Neural cell (in vitro differentiated cells): ENCODE measurements at regions not wholly inside any gene's neighbourhood (a gene's known extent, or its start where the extent isn't known, plus 50 kb on each side); places are given as distances from the start of the nearest gene placed in this dataset.

Experiments used
- CTCF ChIP-seq: fragments of 450-650 bp; IDR thresholded peaks from 2 replicates; pipeline ENCODE4 v1.5.1; 2014; ENCODE audit warnings: antibody characterized with exemption, mild to moderate bottlenecking, moderate library complexity; ENCODE audit not compliant: poor library complexity, severe bottlenecking
- EZH2 ChIP-seq: fragments of 200-600, 300-800 bp; shearing (Covaris generic), sonication (generic); IDR thresholded peaks from 2 replicates; pipeline ENCODE4 v1.6.1; 2014; ENCODE audit warnings: antibody characterized with exemption, low read length, borderline replicate concordance, mild to moderate bottlenecking; ENCODE audit not compliant: insufficient read depth, poor library complexity, severe bottlenecking
- POLR2AphosphoS5 ChIP-seq: IDR thresholded peaks from 2 replicates; pipeline ENCODE4 v1.6.1; 2012
- RAD21 ChIP-seq: fragments of 450-650 bp; conservative IDR thresholded peaks from 2 replicates; pipeline ENCODE4 v1.6.1; 2014; ENCODE audit warnings: antibody characterized with exemption, mild to moderate bottlenecking, moderate library complexity
- SMC3 ChIP-seq: fragments of 450-650 bp; conservative IDR thresholded peaks from 2 replicates; pipeline ENCODE4 v1.6.1; 2014; ENCODE audit warnings: antibody characterized with exemption, mild to moderate bottlenecking, moderate library complexity; ENCODE audit not compliant: poor library complexity
- TF ChIP-seq, protein P1 (sequence below): IDR thresholded peaks from 2 replicates; pipeline ENCODE4 v1.6.1; 2012; ENCODE audit warnings: borderline replicate concordance

- TF ChIP-seq CTCF (no peak), EZH2 (no peak), RAD21 (no peak), POLR2AphosphoS5 (no peak), SMC3 (no peak)
- TF ChIP-seq, protein P1, sequence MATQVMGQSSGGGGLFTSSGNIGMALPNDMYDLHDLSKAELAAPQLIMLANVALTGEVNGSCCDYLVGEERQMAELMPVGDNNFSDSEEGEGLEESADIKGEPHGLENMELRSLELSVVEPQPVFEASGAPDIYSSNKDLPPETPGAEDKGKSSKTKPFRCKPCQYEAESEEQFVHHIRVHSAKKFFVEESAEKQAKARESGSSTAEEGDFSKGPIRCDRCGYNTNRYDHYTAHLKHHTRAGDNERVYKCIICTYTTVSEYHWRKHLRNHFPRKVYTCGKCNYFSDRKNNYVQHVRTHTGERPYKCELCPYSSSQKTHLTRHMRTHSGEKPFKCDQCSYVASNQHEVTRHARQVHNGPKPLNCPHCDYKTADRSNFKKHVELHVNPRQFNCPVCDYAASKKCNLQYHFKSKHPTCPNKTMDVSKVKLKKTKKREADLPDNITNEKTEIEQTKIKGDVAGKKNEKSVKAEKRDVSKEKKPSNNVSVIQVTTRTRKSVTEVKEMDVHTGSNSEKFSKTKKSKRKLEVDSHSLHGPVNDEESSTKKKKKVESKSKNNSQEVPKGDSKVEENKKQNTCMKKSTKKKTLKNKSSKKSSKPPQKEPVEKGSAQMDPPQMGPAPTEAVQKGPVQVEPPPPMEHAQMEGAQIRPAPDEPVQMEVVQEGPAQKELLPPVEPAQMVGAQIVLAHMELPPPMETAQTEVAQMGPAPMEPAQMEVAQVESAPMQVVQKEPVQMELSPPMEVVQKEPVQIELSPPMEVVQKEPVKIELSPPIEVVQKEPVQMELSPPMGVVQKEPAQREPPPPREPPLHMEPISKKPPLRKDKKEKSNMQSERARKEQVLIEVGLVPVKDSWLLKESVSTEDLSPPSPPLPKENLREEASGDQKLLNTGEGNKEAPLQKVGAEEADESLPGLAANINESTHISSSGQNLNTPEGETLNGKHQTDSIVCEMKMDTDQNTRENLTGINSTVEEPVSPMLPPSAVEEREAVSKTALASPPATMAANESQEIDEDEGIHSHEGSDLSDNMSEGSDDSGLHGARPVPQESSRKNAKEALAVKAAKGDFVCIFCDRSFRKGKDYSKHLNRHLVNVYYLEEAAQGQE: no peak
Observed at GRCh38 chr2:53286345-53286744, 481.3 kb upstream of the CHAC2 start.
